Putamen (tissue), 1 donor: ENCODE measurements at regions not wholly inside any gene's neighbourhood (a gene's known extent, or its start where the extent isn't known, plus 50 kb on each side); places are given as distances from the start of the nearest gene placed in this dataset.

ENCODE experiments used
- DNase-seq: peaks from one replicate; pipeline ENCODE4 v3.0.0-alpha.2; 2016; ENCODE audit warnings: low spot score

GRCh38 chr12:118467641-118468305 lies 91.4 kb downstream of the SUDS3 start:
- no peak for DNase-seq

GRCh38 chr12:118472940-118473339 lies 96.6 kb downstream of the SUDS3 start:
- no peak for DNase-seq

- no peak for DNase-seq
Measured at GRCh38 chr12:118480235-118480634, 103.9 kb downstream of the SUDS3 start.

- DNase-seq = no peak
Measured at GRCh38 chr12:118488034-118488433, 111.7 kb downstream of the SUDS3 start.

GRCh38 chr12:118493962-118494361 lies 117.6 kb downstream of the SUDS3 start:
- DNase-seq = no peak

GRCh38 chr12:118494776-118495175 lies 118.4 kb downstream of the SUDS3 start:
- DNase-seq = no peak

GRCh38 chr12:118495296-118495695 lies 118.9 kb downstream of the SUDS3 start:
- no peak for DNase-seq

GRCh38 chr12:118498171-118498570 lies 121.8 kb downstream of the SUDS3 start:
- DNase-seq = no peak

GRCh38 chr12:118500299-118500698 lies 123.9 kb downstream of the SUDS3 start:
- DNase-seq = no peak

- DNase-seq = no peak
Measured at GRCh38 chr12:118501489-118501888, 125.1 kb downstream of the SUDS3 start.

GRCh38 chr12:118503476-118503875 lies 127.1 kb downstream of the SUDS3 start:
- DNase-seq = no peak

GRCh38 chr12:118512669-118513068 lies 136.3 kb downstream of the SUDS3 start:
- DNase-seq = no peak

- DNase-seq = no peak
Measured at GRCh38 chr12:118513611-118514010, 137.3 kb downstream of the SUDS3 start.

GRCh38 chr12:118514297-118514696 lies 137.9 kb downstream of the SUDS3 start:
- DNase-seq = no peak

GRCh38 chr12:118520214-118521035 lies 144.1 kb downstream of the SUDS3 start:
- no peak for DNase-seq

GRCh38 chr12:118521036-118521370 lies 144.6 kb downstream of the SUDS3 start:
- no peak for DNase-seq

- no peak for DNase-seq
Measured at GRCh38 chr12:118524446-118524845, 148.1 kb downstream of the SUDS3 start.

GRCh38 chr12:118525216-118525615 lies 148.9 kb downstream of the SUDS3 start:
- no peak for DNase-seq

GRCh38 chr12:118526255-118527095 lies 150.1 kb downstream of the SUDS3 start:
- DNase-seq = no peak

GRCh38 chr12:118527310-118527709 lies 151.0 kb downstream of the SUDS3 start:
- DNase-seq = no peak

GRCh38 chr12:118528625-118529024 lies 152.3 kb downstream of the SUDS3 start:
- DNase-seq = no peak

- DNase-seq = no peak
Measured at GRCh38 chr12:118534003-118534402, 157.6 kb downstream of the SUDS3 start.
